Type B pancreatic cell (in vitro differentiated cells): ENCODE measurements at regions not wholly inside any gene's neighbourhood (a gene's known extent, or its start where the extent isn't known, plus 50 kb on each side); places are given as distances from the start of the nearest gene placed in this dataset.

Source experiments
- DNase-seq: peaks from one replicate; pipeline ENCODE4 v3.0.0; 2021; ENCODE audit warnings: mixed read lengths; ENCODE audit not compliant: unreplicated experiment; ENCODE audit errors: extremely low spot score
- H3K27ac Mint-ChIP-seq: 2 replicates; pipeline ENCODE4 v1.8.0; 2021; ENCODE audit warnings: mild to moderate bottlenecking, mixed read lengths
- H3K27me3 Mint-ChIP-seq: 2 replicates; pipeline ENCODE4 v1.8.0; 2021; ENCODE audit warnings: mixed read lengths
- H3K36me3 Mint-ChIP-seq: 2 replicates; pipeline ENCODE4 v1.8.0; 2021; ENCODE audit warnings: mixed read lengths
- H3K4me1 Mint-ChIP-seq: one replicate; pipeline ENCODE4 v1.8.0; 2021; ENCODE audit warnings: mixed read lengths; ENCODE audit not compliant: unreplicated experiment
- H3K4me3 Mint-ChIP-seq: 2 replicates; pipeline ENCODE4 v1.8.0; 2021; ENCODE audit warnings: mild to moderate bottlenecking, mixed read lengths
- H3K9me3 Mint-ChIP-seq: 2 replicates; pipeline ENCODE4 v1.8.0; 2021; ENCODE audit warnings: mixed read lengths
- TF ChIP-seq, protein P1 (sequence below): fragments of 200-600 bp; sonication (generic); conservative IDR thresholded peaks from 2 replicates; pipeline ENCODE4 v1.5.0; 2021; ENCODE audit warnings: antibody characterized with exemption, mild to moderate bottlenecking

DNA sequence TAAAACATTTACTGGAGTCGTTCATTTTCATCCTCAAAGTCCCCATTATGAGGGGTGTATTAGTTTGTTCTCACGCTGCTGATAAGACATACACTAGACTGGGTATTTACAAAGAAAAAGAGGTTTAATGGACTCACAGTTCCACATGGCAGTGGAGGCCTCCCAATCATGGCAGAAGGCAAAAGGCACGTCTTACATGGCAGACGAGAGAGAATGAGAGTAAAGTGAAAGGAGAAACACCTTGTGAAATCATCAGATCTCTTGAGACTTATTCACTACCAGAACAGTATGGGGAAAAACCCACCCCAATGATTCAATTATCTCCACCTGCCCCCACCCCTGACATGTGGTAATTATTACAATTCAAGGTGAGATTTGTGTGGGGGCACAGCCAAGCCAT lies 830.4 kb upstream of the RGS18 start:
- H3K27me3 Mint-ChIP-seq: no peaks in the 10 kb centered on the region
- H3K27ac Mint-ChIP-seq: no peak overlapping the region
- H3K4me3 Mint-ChIP-seq: no peak overlapping the region
- H3K9me3 Mint-ChIP-seq: no peaks in the 10 kb centered on the region
- no peak for DNase-seq
- H3K4me1 Mint-ChIP-seq: no peaks in the 10 kb centered on the region
- no peaks in the 10 kb centered on the region for H3K36me3 Mint-ChIP-seq
- TF ChIP-seq, protein P1, sequence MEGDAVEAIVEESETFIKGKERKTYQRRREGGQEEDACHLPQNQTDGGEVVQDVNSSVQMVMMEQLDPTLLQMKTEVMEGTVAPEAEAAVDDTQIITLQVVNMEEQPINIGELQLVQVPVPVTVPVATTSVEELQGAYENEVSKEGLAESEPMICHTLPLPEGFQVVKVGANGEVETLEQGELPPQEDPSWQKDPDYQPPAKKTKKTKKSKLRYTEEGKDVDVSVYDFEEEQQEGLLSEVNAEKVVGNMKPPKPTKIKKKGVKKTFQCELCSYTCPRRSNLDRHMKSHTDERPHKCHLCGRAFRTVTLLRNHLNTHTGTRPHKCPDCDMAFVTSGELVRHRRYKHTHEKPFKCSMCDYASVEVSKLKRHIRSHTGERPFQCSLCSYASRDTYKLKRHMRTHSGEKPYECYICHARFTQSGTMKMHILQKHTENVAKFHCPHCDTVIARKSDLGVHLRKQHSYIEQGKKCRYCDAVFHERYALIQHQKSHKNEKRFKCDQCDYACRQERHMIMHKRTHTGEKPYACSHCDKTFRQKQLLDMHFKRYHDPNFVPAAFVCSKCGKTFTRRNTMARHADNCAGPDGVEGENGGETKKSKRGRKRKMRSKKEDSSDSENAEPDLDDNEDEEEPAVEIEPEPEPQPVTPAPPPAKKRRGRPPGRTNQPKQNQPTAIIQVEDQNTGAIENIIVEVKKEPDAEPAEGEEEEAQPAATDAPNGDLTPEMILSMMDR: no peak

DNA sequence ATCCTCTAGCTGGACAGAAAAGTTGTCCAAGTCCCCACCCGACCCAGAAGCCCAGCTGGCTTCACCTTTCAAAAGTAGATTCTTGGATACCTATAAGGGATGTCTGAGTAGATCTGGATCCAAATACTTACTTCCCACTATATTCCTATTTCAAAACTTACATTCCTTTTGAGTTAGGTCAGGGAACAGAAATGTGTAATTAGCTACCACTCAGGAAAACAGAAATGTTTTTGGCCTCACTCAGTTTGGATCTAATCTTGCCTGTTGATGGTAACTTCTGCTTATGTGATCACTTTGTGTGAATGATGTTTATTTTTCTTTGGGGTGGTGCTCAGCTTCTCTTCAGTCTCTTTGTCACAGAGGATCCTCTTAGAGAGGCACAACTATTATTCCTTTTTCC lies 814.4 kb upstream of the RGS18 start:
- DNase-seq: no peak
- H3K9me3 Mint-ChIP-seq: no peaks in the 10 kb centered on the region
- H3K4me1 Mint-ChIP-seq: no peaks in the 10 kb centered on the region
- no peak overlapping the region for H3K4me3 Mint-ChIP-seq
- H3K36me3 Mint-ChIP-seq: no peaks in the 10 kb centered on the region
- TF ChIP-seq, protein P1: no peak
- H3K27me3 Mint-ChIP-seq: no peaks in the 10 kb centered on the region
- no peak overlapping the region for H3K27ac Mint-ChIP-seq

DNA sequence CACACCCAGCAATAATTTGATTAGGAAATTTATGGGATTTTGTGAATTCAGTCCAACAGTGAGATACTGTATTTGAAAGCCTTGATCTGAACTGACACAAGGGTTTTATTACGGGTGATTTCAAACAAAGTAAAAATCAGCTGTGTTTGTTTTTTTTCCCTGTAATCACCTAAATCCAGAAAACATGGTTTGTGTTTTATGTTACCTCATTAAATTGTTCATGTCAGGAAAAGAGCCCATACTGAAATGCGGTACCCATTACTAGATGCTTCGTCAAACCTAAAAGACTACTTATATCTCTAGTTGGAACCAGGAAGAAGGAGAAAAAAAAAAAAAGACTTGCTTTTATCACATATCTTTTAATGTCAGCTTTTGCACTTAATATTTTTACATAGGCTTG lies 811.9 kb upstream of the RGS18 start:
- Mint-ChIP-seq H3K27ac (no peak overlapping the region), H3K9me3 (no peaks in the 10 kb centered on the region), H3K36me3 (no peaks in the 10 kb centered on the region), H3K4me1 (no peaks in the 10 kb centered on the region), H3K4me3 (no peak overlapping the region), H3K27me3 (no peaks in the 10 kb centered on the region)
- TF ChIP-seq, protein P1: no peak
- no peak for DNase-seq

DNA sequence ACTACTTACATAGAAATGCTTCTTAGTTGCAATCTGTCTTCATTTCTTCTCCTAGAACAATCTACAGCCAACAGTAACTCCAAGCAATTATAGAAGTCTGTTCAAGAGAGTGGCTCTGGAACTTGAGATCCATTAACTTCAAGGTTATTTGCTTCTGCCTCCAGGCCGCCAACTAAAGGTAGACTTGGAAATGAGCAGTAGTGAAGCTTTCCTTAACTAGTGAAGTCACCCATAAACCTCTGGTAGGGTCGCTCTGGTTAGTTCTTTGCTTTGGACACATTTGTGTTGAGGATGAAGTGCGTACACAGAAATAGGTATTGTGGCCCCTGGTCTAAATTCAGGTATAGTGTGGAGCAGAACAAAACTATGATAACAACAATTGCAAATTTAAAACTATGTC lies 809.9 kb upstream of the RGS18 start:
- H3K9me3 Mint-ChIP-seq: no peaks in the 10 kb centered on the region
- DNase-seq: no peak
- no peak overlapping the region for H3K27ac Mint-ChIP-seq

DNA sequence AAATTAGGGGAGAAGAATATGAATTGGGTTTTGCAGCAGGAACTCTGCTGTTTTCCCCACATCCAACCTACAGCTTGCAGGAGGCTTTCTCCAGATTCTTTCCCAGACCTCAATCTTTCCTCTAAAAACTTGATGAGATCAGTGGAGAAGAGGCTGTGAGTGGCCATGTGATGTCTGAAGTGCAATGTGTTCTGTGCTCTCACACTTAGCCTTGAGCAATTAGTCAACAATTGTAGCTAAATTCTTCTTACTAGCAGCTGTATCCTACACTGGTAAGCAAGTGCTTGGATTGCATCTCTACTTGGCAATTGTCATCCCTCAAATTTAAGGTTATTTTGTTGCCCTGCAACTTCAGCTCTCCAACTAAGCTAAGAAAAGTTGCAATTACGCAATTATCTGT lies 807.3 kb upstream of the RGS18 start:
- no peak overlapping the region for H3K4me3 Mint-ChIP-seq
- H3K36me3 Mint-ChIP-seq: no peaks in the 10 kb centered on the region
- no peak for DNase-seq
- H3K27me3 Mint-ChIP-seq: no peaks in the 10 kb centered on the region
- H3K9me3 Mint-ChIP-seq: no peaks in the 10 kb centered on the region
- H3K4me1 Mint-ChIP-seq: no peaks in the 10 kb centered on the region
- no peak overlapping the region for H3K27ac Mint-ChIP-seq
- TF ChIP-seq, protein P1: no peak

More for the DNA sequence above, 809.9 kb upstream of the RGS18 start:
- TF ChIP-seq, protein P1: no peak
- Mint-ChIP-seq H3K36me3 (no peaks in the 10 kb centered on the region), H3K27me3 (no peaks in the 10 kb centered on the region), H3K4me1 (no peaks in the 10 kb centered on the region), H3K4me3 (no peak overlapping the region)

DNA sequence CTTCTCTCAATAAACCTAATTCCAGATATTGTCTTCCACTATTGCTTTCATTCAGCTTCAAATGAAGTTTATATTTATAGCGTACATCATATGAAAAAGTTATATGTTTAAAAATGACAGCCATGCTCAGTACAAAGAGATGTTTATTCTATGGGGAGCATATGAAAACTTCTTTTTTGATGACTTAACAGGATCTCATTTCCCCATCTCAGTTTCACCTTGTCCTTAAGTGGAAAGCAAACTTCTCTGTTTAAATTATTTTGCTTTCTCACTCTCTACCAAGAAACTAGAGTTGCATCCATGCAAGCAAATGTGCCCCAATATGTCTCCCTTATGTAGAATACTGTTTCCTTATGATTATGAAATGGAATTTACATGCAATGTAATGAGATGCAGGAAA lies 799.5 kb upstream of the RGS18 start:
- Mint-ChIP-seq H3K36me3 (no peaks in the 10 kb centered on the region), H3K9me3 (no peaks in the 10 kb centered on the region), H3K4me1 (no peaks in the 10 kb centered on the region), H3K4me3 (no peak overlapping the region), H3K27me3 (no peaks in the 10 kb centered on the region), H3K27ac (no peak overlapping the region)
- DNase-seq: no peak
- TF ChIP-seq, protein P1: no peak
